ENCODE measurements at regions not wholly inside any gene's neighbourhood (a gene's known extent, or its start where the extent isn't known, plus 50 kb on each side); places are given as distances from the start of the nearest gene placed in this dataset.

- no peak for DNase-seq (ENCODE audit: extremely low read depth, low read depth)
- H3K4me3 ChIP-seq (replicated peaks; ENCODE audit: low read depth, low read length): no peak overlapping the region
- TF ChIP-seq, protein P1, sequence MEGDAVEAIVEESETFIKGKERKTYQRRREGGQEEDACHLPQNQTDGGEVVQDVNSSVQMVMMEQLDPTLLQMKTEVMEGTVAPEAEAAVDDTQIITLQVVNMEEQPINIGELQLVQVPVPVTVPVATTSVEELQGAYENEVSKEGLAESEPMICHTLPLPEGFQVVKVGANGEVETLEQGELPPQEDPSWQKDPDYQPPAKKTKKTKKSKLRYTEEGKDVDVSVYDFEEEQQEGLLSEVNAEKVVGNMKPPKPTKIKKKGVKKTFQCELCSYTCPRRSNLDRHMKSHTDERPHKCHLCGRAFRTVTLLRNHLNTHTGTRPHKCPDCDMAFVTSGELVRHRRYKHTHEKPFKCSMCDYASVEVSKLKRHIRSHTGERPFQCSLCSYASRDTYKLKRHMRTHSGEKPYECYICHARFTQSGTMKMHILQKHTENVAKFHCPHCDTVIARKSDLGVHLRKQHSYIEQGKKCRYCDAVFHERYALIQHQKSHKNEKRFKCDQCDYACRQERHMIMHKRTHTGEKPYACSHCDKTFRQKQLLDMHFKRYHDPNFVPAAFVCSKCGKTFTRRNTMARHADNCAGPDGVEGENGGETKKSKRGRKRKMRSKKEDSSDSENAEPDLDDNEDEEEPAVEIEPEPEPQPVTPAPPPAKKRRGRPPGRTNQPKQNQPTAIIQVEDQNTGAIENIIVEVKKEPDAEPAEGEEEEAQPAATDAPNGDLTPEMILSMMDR (IDR thresholded peaks at IDR 0.05; ENCODE audit: low read depth, low read length, missing control alignments): no peak
Observed at GRCh38 chr2:22520369-22521288, 864.4 kb upstream of the KLHL29 start.

DNA sequence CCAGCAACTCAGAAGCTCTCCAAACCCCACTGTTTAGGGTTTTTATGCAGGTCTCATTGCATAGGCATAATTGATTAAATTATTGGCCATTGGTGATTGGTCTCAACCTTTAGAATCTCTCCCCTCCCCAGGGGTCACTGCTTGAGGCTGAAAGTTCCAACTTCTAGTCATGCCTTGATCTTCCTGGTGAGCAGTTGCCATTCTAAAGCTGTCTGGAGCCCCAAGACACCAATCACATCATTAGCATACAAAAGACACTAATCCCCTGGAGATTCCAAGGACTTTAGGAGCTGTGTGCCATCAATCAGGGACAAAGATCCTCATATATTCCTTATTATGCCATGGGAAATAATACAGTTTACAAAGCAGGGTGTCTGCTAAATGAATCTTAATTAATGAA, 863.4 kb upstream of the KLHL29 start:
- TF ChIP-seq, protein P1 (IDR thresholded peaks at IDR 0.05; ENCODE audit: low read depth, low read length, missing control alignments): no peak
- H3K4me3 ChIP-seq (replicated peaks; ENCODE audit: low read depth, low read length): no peak overlapping the region
- DNase-seq (ENCODE audit: extremely low read depth, low read depth): no peak

DNA sequence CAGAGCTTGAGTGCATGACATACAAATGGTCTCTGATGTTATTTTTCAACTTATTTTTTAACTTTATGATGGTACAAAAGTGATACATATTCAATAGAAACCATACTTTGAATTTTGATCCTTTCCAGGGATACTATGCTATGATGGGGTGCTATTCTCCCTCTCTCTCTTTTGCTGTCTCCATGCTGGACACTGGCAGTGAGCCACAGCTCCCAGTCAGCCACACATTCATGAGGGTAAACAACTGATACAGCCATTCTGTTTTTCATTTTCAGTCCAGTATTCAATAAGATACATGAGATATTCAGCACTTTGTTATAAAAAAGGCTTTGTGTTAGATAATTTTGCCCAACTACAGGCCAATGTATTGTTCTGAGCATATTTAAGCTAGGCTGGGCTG, 859.3 kb upstream of the KLHL29 start:
- TF ChIP-seq, protein P1 (IDR thresholded peaks at IDR 0.05; ENCODE audit: low read depth, low read length, missing control alignments): no peak
- no peak overlapping the region for H3K4me3 ChIP-seq (replicated peaks; ENCODE audit: low read depth, low read length)
- no peak for DNase-seq (ENCODE audit: extremely low read depth, low read depth)

DNA sequence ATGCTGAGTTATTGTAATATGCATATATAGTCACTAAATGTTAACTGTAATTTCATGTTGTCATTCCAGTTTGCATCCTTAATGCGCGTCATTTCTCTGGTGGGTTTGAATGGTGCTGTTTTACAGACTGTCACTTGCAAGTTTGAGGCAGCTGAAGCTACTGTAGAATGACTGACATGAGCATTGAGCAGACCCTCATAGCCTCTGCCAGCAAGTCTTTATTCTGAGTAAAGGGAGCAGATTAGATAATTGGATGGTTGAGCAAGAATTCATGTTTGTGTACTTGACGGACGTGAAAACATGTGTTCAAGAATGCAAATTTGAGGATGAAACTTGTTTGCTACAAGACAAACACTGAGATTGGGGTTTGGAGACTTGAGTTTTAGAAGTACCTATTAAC, 854.8 kb upstream of the KLHL29 start:
- TF ChIP-seq, protein P1 (IDR thresholded peaks at IDR 0.05; ENCODE audit: low read depth, low read length, missing control alignments): no peak
- H3K4me3 ChIP-seq (replicated peaks; ENCODE audit: low read depth, low read length): no peak overlapping the region
- DNase-seq (ENCODE audit: extremely low read depth, low read depth): no peak

- no peak for DNase-seq (ENCODE audit: extremely low read depth, low read depth)
- TF ChIP-seq, protein P1 (IDR thresholded peaks at IDR 0.05; ENCODE audit: low read depth, low read length, missing control alignments): no peak
- H3K4me3 ChIP-seq (replicated peaks; ENCODE audit: low read depth, low read length): no peak overlapping the region
Observed at GRCh38 chr2:22536133-22536532, 848.8 kb upstream of the KLHL29 start.

- H3K4me3 ChIP-seq (replicated peaks; ENCODE audit: low read depth, low read length): no peak overlapping the region
- no peak for DNase-seq (ENCODE audit: extremely low read depth, low read depth)
- TF ChIP-seq, protein P1 (IDR thresholded peaks at IDR 0.05; ENCODE audit: low read depth, low read length, missing control alignments): no peak
Observed at GRCh38 chr2:22554453-22554852, 830.5 kb upstream of the KLHL29 start.

Measured in HFF-Myc (cell line).